Fibroblast of lung (primary cell): ENCODE measurements at regions not wholly inside any gene's neighbourhood (a gene's known extent, or its start where the extent isn't known, plus 50 kb on each side); places are given as distances from the start of the nearest gene placed in this dataset.

Source experiments
- DNase-seq, 2 donors: peaks; one replicate each; pipeline versions ENCODE4 v3.0.0 to v3.0.0-alpha.2; 2010; ENCODE audit warnings: low read depth in 2 of 2
- H2AFZ ChIP-seq: 2 replicates; pipeline ENCODE4 v1.5.1; 2012; ENCODE audit warnings: low read length, control low read depth, inconsistent platforms
- H3K27ac ChIP-seq: 2 replicates; pipeline ENCODE4 v1.5.1; 2011; ENCODE audit warnings: low read length, control low read depth; ENCODE audit not compliant: insufficient read depth
- H3K27me3 ChIP-seq: 2 replicates; pipeline ENCODE4 v1.5.1; 2011; ENCODE audit warnings: mild to moderate bottlenecking, low read length; ENCODE audit not compliant: control insufficient read depth, insufficient read depth
- H3K36me3 ChIP-seq: 2 replicates; pipeline ENCODE4 v1.5.1; 2011; ENCODE audit warnings: low read length; ENCODE audit not compliant: control insufficient read depth, insufficient read depth
- H3K4me1 ChIP-seq: 2 replicates; pipeline ENCODE4 v1.5.1; 2011; ENCODE audit warnings: low read length; ENCODE audit not compliant: control insufficient read depth, insufficient read depth; ENCODE audit errors: extremely low read depth
- H3K4me2 ChIP-seq: 2 replicates; pipeline ENCODE4 v1.5.1; 2011; ENCODE audit warnings: low read length, control low read depth; ENCODE audit not compliant: insufficient read depth; ENCODE audit errors: extremely low read depth
- H3K4me3 ChIP-seq, 4 experiments: fragments of 200-600 bp in 1 of 4; sonication (generic) in 1 of 4; replicated peaks in 1 of 4; 2 replicates each; pipeline ENCODE4 v1.5.1; 2011 to 2016; ENCODE audit warnings: low read length in 4 of 4, low read depth in 3 of 4, mild to moderate bottlenecking in 3 of 4, control low read depth in 2 of 4, inconsistent platforms in 1 of 4, mixed read lengths in 1 of 4; ENCODE audit not compliant: insufficient read depth in 1 of 4; ENCODE audit errors: control extremely low read depth in 1 of 4
- H3K79me2 ChIP-seq: 2 replicates; pipeline ENCODE4 v1.5.1; 2012; ENCODE audit warnings: mild to moderate bottlenecking, low read length, inconsistent platforms; ENCODE audit not compliant: control insufficient read depth, insufficient read depth
- H3K9ac ChIP-seq: 2 replicates; pipeline ENCODE4 v1.5.1; 2011; ENCODE audit warnings: mild to moderate bottlenecking, low read length, control low read depth; ENCODE audit not compliant: insufficient read depth
- H3K9me3 ChIP-seq: 2 replicates; pipeline ENCODE4 v1.5.1; 2012; ENCODE audit warnings: low read depth, low read length; ENCODE audit not compliant: control insufficient read depth, insufficient read depth
- H4K20me1 ChIP-seq: 2 replicates; pipeline ENCODE4 v1.5.1; 2011; ENCODE audit warnings: low read length; ENCODE audit not compliant: control insufficient read depth, insufficient read depth; ENCODE audit errors: extremely low read depth
- CTCF ChIP-seq, 2 donors: IDR thresholded peaks in 1 of 2; conservative IDR thresholded peaks in 1 of 2; 1 replicate in 1 of 2; 2 replicates in 1 of 2; pipeline ENCODE4 v1.5.1; 2011 to 2012; ENCODE audit warnings: low read length in 2 of 2, control low read depth in 1 of 2, inconsistent platforms in 1 of 2, low read depth in 1 of 2, mild to moderate bottlenecking in 1 of 2
- EZH2 ChIP-seq: IDR thresholded peaks from 2 replicates; pipeline ENCODE4 v1.5.1; 2012; ENCODE audit warnings: low read length, control low read depth, mild to moderate bottlenecking; ENCODE audit errors: missing control alignments

GRCh38 chr13:47220453-47221140, 323.7 kb upstream of the HTR2A start:
- TF ChIP-seq CTCF (conservative IDR thresholded peaks at IDR 0.05 in 1 of 2, IDR thresholded peaks at IDR 0.05 in 1 of 2; ENCODE audit: low read depth in 1 of 2, low read length in 2 of 2), result no peak
- TF ChIP-seq EZH2, result no peak
- DNase-seq, result peak in 1 of 2 donors; percentile 64
- H3K9ac ChIP-seq, result no peak overlapping the region
- no peaks in the 10 kb centered on the region for H3K36me3 ChIP-seq
- no peaks in the 10 kb centered on the region for H4K20me1 ChIP-seq
- no peaks in the 10 kb centered on the region for H3K27me3 ChIP-seq
- H3K4me1 ChIP-seq, result no peaks in the 10 kb centered on the region
- no peak overlapping the region for H2AFZ ChIP-seq
- no peak overlapping the region for H3K27ac ChIP-seq
- no peak overlapping the region for H3K4me2 ChIP-seq
- no peaks in the 10 kb centered on the region for H3K79me2 ChIP-seq
- H3K9me3 ChIP-seq, result no peaks in the 10 kb centered on the region
- no peak overlapping the region for H3K4me3 ChIP-seq

- Histone ChIP-seq H3K27me3 (no peaks in the 10 kb centered on the region), H3K79me2 (no peaks in the 10 kb centered on the region), H3K4me2 (no peak overlapping the region), H3K27ac (no peak overlapping the region), H3K4me1 (no peaks in the 10 kb centered on the region), H2AFZ (no peak overlapping the region), H4K20me1 (no peaks in the 10 kb centered on the region), H3K9me3 (no peaks in the 10 kb centered on the region), H3K4me3 (no peak overlapping the region), H3K36me3 (no peaks in the 10 kb centered on the region), H3K9ac (no peak overlapping the region)
- TF ChIP-seq CTCF (conservative IDR thresholded peaks at IDR 0.05 in 1 of 2, IDR thresholded peaks at IDR 0.05 in 1 of 2; ENCODE audit: low read depth in 1 of 2, low read length in 2 of 2) (no peak), EZH2 (no peak)
- no peak for DNase-seq
Measured at GRCh38 chr13:47218611-47219010, 321.8 kb upstream of the HTR2A start.

GRCh38 chr13:47216176-47216822, 319.4 kb upstream of the HTR2A start:
- no peaks in the 10 kb centered on the region for H3K36me3 ChIP-seq
- DNase-seq, result peak in 1 of 2 donors; percentile 74
- H3K4me1 ChIP-seq, result no peaks in the 10 kb centered on the region
- TF ChIP-seq CTCF (conservative IDR thresholded peaks at IDR 0.05 in 1 of 2, IDR thresholded peaks at IDR 0.05 in 1 of 2; ENCODE audit: low read depth in 1 of 2, low read length in 2 of 2) (no peak), EZH2 (no peak)
- H4K20me1 ChIP-seq, result no peaks in the 10 kb centered on the region
- H2AFZ ChIP-seq, result no peak overlapping the region
- no peak overlapping the region for H3K4me3 ChIP-seq
- no peaks in the 10 kb centered on the region for H3K9me3 ChIP-seq
- no peak overlapping the region for H3K4me2 ChIP-seq
- H3K9ac ChIP-seq, result no peak overlapping the region
- H3K27me3 ChIP-seq, result no peaks in the 10 kb centered on the region
- peak overlapping the region; percentile 11 for H3K27ac ChIP-seq
- no peaks in the 10 kb centered on the region for H3K79me2 ChIP-seq
